ENCODE measurements at regions not wholly inside any gene's neighbourhood (a gene's known extent, or its start where the extent isn't known, plus 50 kb on each side); places are given as distances from the start of the nearest gene placed in this dataset.

GRCh38 chr13:22744688-22745452 is 435.9 kb upstream of the SGCG start:
- DNase-seq (ENCODE audit: insufficient read length, low spot score): no peak
- TF ChIP-seq POLR2A (IDR thresholded peaks at IDR 0.05; ENCODE audit: low read depth, low read length): no peak
- FAIRE-seq: no peak

- DNase-seq (ENCODE audit: insufficient read length, low spot score): no peak
- no peak for FAIRE-seq
- TF ChIP-seq POLR2A (IDR thresholded peaks at IDR 0.05; ENCODE audit: low read depth, low read length): no peak
Measured at GRCh38 chr13:22748866-22749577, 431.8 kb upstream of the SGCG start.

- FAIRE-seq: no peak
- DNase-seq (ENCODE audit: insufficient read length, low spot score): no peak
- no peak for TF ChIP-seq POLR2A (IDR thresholded peaks at IDR 0.05; ENCODE audit: low read depth, low read length)
Measured at GRCh38 chr13:22749626-22750025, 431.2 kb upstream of the SGCG start.

GRCh38 chr13:22757530-22758120 is 423.2 kb upstream of the SGCG start:
- no peak for DNase-seq (ENCODE audit: insufficient read length, low spot score)
- TF ChIP-seq POLR2A (IDR thresholded peaks at IDR 0.05; ENCODE audit: low read depth, low read length): no peak
- no peak for FAIRE-seq

GRCh38 chr13:22758245-22758644 is 422.5 kb upstream of the SGCG start:
- no peak for DNase-seq (ENCODE audit: insufficient read length, low spot score)
- no peak for TF ChIP-seq POLR2A (IDR thresholded peaks at IDR 0.05; ENCODE audit: low read depth, low read length)
- FAIRE-seq: no peak

GRCh38 chr13:22761709-22762108 is 419.1 kb upstream of the SGCG start:
- DNase-seq (ENCODE audit: insufficient read length, low spot score) (no peak), FAIRE-seq (no peak)
- TF ChIP-seq POLR2A (IDR thresholded peaks at IDR 0.05; ENCODE audit: low read depth, low read length): no peak

GRCh38 chr13:22765547-22765946 is 415.2 kb upstream of the SGCG start:
- FAIRE-seq (no peak), DNase-seq (ENCODE audit: insufficient read length, low spot score) (no peak)
- TF ChIP-seq POLR2A (IDR thresholded peaks at IDR 0.05; ENCODE audit: low read depth, low read length): no peak

- no peak for FAIRE-seq
- no peak for TF ChIP-seq POLR2A (IDR thresholded peaks at IDR 0.05; ENCODE audit: low read depth, low read length)
- DNase-seq (ENCODE audit: insufficient read length, low spot score): no peak
Measured at GRCh38 chr13:22770891-22771290, 409.9 kb upstream of the SGCG start.

- no peak for DNase-seq (ENCODE audit: insufficient read length, low spot score)
- no peak for TF ChIP-seq POLR2A (IDR thresholded peaks at IDR 0.05; ENCODE audit: low read depth, low read length)
- FAIRE-seq: no peak
Measured at GRCh38 chr13:22773465-22773864, 407.3 kb upstream of the SGCG start.

- no peak for FAIRE-seq
- DNase-seq (ENCODE audit: insufficient read length, low spot score): no peak
- no peak for TF ChIP-seq POLR2A (IDR thresholded peaks at IDR 0.05; ENCODE audit: low read depth, low read length)
Measured at GRCh38 chr13:22776394-22777186, 404.2 kb upstream of the SGCG start.

- TF ChIP-seq POLR2A (IDR thresholded peaks at IDR 0.05; ENCODE audit: low read depth, low read length): no peak
- no peak for DNase-seq (ENCODE audit: insufficient read length, low spot score)
- no peak for FAIRE-seq
Measured at GRCh38 chr13:22777207-22777606, 403.6 kb upstream of the SGCG start.

GRCh38 chr13:22789027-22789593 is 391.7 kb upstream of the SGCG start:
- DNase-seq (ENCODE audit: insufficient read length, low spot score) (no peak), FAIRE-seq (no peak)
- no peak for TF ChIP-seq POLR2A (IDR thresholded peaks at IDR 0.05; ENCODE audit: low read depth, low read length)

- no peak for TF ChIP-seq POLR2A (IDR thresholded peaks at IDR 0.05; ENCODE audit: low read depth, low read length)
- no peak for DNase-seq (ENCODE audit: insufficient read length, low spot score)
- FAIRE-seq: no peak
Measured at GRCh38 chr13:22789916-22790315, 390.9 kb upstream of the SGCG start.
